ENCODE measurements at regions not wholly inside any gene's neighbourhood (a gene's known extent, or its start where the extent isn't known, plus 50 kb on each side); places are given as distances from the start of the nearest gene placed in this dataset.

GRCh38 chr16:79677799-79678530 lies 77.4 kb upstream of the MAF start:
- no peaks in the 10 kb centered on the region for H3K9me3 Mint-ChIP-seq (ENCODE audit: unreplicated experiment)
- no peak overlapping the region for H3K27ac Mint-ChIP-seq (ENCODE audit: low read depth, unreplicated experiment)
- POLR2A ChIA-PET = no interaction called here
- H3K4me3 Mint-ChIP-seq (ENCODE audit: unreplicated experiment) = no peak overlapping the region
- no TSS peak for BruUV-seq (replicated peaks)
- H3K27me3 Mint-ChIP-seq (ENCODE audit: insufficient read depth, unreplicated experiment) = no peaks in the 10 kb centered on the region
- DNase-seq (ENCODE audit: unreplicated experiment) = no peak
- intact Hi-C loops (cut with micrococcal nuclease) = no loop called here
- no peaks in the 10 kb centered on the region for H3K36me3 Mint-ChIP-seq (ENCODE audit: insufficient read depth, unreplicated experiment)
- TF ChIP-seq, protein P1, sequence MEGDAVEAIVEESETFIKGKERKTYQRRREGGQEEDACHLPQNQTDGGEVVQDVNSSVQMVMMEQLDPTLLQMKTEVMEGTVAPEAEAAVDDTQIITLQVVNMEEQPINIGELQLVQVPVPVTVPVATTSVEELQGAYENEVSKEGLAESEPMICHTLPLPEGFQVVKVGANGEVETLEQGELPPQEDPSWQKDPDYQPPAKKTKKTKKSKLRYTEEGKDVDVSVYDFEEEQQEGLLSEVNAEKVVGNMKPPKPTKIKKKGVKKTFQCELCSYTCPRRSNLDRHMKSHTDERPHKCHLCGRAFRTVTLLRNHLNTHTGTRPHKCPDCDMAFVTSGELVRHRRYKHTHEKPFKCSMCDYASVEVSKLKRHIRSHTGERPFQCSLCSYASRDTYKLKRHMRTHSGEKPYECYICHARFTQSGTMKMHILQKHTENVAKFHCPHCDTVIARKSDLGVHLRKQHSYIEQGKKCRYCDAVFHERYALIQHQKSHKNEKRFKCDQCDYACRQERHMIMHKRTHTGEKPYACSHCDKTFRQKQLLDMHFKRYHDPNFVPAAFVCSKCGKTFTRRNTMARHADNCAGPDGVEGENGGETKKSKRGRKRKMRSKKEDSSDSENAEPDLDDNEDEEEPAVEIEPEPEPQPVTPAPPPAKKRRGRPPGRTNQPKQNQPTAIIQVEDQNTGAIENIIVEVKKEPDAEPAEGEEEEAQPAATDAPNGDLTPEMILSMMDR (IDR thresholded peaks at IDR 0.05; ENCODE audit: unreplicated experiment) = no peak
- H3K4me1 Mint-ChIP-seq (ENCODE audit: insufficient read depth, unreplicated experiment) = no peaks in the 10 kb centered on the region
- CTCF ChIA-PET = no interaction called here

GRCh38 chr16:79673635-79674034 lies 73.1 kb upstream of the MAF start:
- no peak overlapping the region for H3K27ac Mint-ChIP-seq (ENCODE audit: low read depth, unreplicated experiment)
- TF ChIP-seq, protein P1 (IDR thresholded peaks at IDR 0.05; ENCODE audit: unreplicated experiment) = no peak
- H3K4me1 Mint-ChIP-seq (ENCODE audit: insufficient read depth, unreplicated experiment) = no peaks in the 10 kb centered on the region
- CTCF ChIA-PET = no interaction called here
- no peaks in the 10 kb centered on the region for H3K36me3 Mint-ChIP-seq (ENCODE audit: insufficient read depth, unreplicated experiment)
- intact Hi-C loops (cut with micrococcal nuclease) = no loop called here
- no peak overlapping the region for H3K4me3 Mint-ChIP-seq (ENCODE audit: unreplicated experiment)
- no peaks in the 10 kb centered on the region for H3K9me3 Mint-ChIP-seq (ENCODE audit: unreplicated experiment)
- DNase-seq (ENCODE audit: unreplicated experiment) = no peak
- POLR2A ChIA-PET = no interaction called here
- BruUV-seq (replicated peaks) = no TSS peak
- H3K27me3 Mint-ChIP-seq (ENCODE audit: insufficient read depth, unreplicated experiment) = no peaks in the 10 kb centered on the region

- ChIA-PET POLR2A (no interaction called here), CTCF (interaction anchor here (1.2 kb wide), 1 partner anchor 51 kb away, joined by 4 read pairs; no protein-coding TSS in a partner anchor)
- intact Hi-C loops (cut with micrococcal nuclease) = no loop called here
- Mint-ChIP-seq H3K4me1 (ENCODE audit: insufficient read depth, unreplicated experiment) (no peaks in the 10 kb centered on the region), H3K27me3 (ENCODE audit: insufficient read depth, unreplicated experiment) (no peaks in the 10 kb centered on the region), H3K27ac (ENCODE audit: low read depth, unreplicated experiment) (no peak overlapping the region), H3K9me3 (ENCODE audit: unreplicated experiment) (no peaks in the 10 kb centered on the region), H3K4me3 (ENCODE audit: unreplicated experiment) (no peak overlapping the region), H3K36me3 (ENCODE audit: insufficient read depth, unreplicated experiment) (no peaks in the 10 kb centered on the region)
- DNase-seq (ENCODE audit: unreplicated experiment) = no peak
- no TSS peak for BruUV-seq (replicated peaks)
- TF ChIP-seq, protein P1 (IDR thresholded peaks at IDR 0.05; ENCODE audit: unreplicated experiment) = no peak
Measured at GRCh38 chr16:79672524-79672923, 72.0 kb upstream of the MAF start.

- H3K27me3 Mint-ChIP-seq (ENCODE audit: insufficient read depth, unreplicated experiment) = no peaks in the 10 kb centered on the region
- peaks cover 3% of the 10 kb centered on the region for H3K4me1 Mint-ChIP-seq (ENCODE audit: insufficient read depth, unreplicated experiment)
Measured at GRCh38 chr16:79668502-79668901, 68.0 kb upstream of the MAF start.

More at GRCh38 chr16:79668502-79668901, 68.0 kb upstream of the MAF start:
- ChIA-PET CTCF (interaction anchor here (0.5 kb wide), 1 partner anchor 28 kb away, joined by 3 read pairs; no protein-coding TSS in a partner anchor), POLR2A (no interaction called here)
- intact Hi-C loops (cut with micrococcal nuclease) = no loop called here
- Mint-ChIP-seq H3K9me3 (ENCODE audit: unreplicated experiment) (peaks cover 5% of the 10 kb centered on the region), H3K4me3 (ENCODE audit: unreplicated experiment) (no peak overlapping the region), H3K36me3 (ENCODE audit: insufficient read depth, unreplicated experiment) (no peaks in the 10 kb centered on the region), H3K27ac (ENCODE audit: low read depth, unreplicated experiment) (no peak overlapping the region)
- BruUV-seq (replicated peaks) = no TSS peak
- DNase-seq (ENCODE audit: unreplicated experiment) = no peak
- TF ChIP-seq, protein P1 (IDR thresholded peaks at IDR 0.05; ENCODE audit: unreplicated experiment) = no peak

Data from MCF 10A (cell line).